ENCODE measurements at regions not wholly inside any gene's neighbourhood (a gene's known extent, or its start where the extent isn't known, plus 50 kb on each side); places are given as distances from the start of the nearest gene placed in this dataset.
A peak's percentile ranks its signal among the peaks of the same experiment; 100 is the strongest.

DNA sequence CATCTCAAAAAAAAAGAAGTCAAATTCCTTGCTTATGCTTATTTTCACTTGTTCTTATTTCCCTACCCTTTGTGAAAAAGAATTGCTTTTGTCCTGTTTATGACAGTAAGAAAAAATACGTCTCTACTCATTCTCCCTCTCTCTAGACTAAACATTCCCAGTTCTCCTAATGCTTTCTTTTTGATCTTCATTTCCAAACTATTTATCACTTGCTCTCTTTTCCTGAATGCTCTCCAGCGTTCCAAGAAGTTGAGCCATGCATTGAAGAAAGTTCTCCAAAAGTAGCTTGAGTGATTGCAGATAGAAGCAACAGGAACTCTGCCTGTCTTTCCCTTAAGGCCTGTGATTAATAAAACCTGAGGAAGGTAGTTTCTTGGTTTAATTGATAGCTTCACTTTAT, 53.1 kb upstream of the TMEM170B start:
- no peak overlapping the region for H2AFZ ChIP-seq (ENCODE audit: low read length)
- no peaks in the 10 kb centered on the region for H3K4me1 ChIP-seq (ENCODE audit: insufficient read depth, low read length)
- H3K27me3 ChIP-seq (ENCODE audit: insufficient read depth, low read length): no peaks in the 10 kb centered on the region
- H3K4me3 ChIP-seq (ENCODE audit: insufficient read depth, low read length): no peak overlapping the region
- no peak overlapping the region for H3K4me2 ChIP-seq (ENCODE audit: insufficient read depth, low read length)
- H4K20me1 ChIP-seq (ENCODE audit: insufficient read depth, low read length): no peaks in the 10 kb centered on the region
- no peak for DNase-seq (ENCODE audit: insufficient read length, low spot score, missing footprints)
- no peaks in the 10 kb centered on the region for H3K9me3 ChIP-seq (ENCODE audit: low read depth, low read length)
- H3K27ac ChIP-seq (ENCODE audit: low read depth, low read length): no peak overlapping the region
- H3K36me3 ChIP-seq (ENCODE audit: insufficient read depth, low read length): no peaks in the 10 kb centered on the region
- no peaks in the 10 kb centered on the region for H3K79me2 ChIP-seq (ENCODE audit: insufficient read depth, low read length)
- TF ChIP-seq, protein P1, sequence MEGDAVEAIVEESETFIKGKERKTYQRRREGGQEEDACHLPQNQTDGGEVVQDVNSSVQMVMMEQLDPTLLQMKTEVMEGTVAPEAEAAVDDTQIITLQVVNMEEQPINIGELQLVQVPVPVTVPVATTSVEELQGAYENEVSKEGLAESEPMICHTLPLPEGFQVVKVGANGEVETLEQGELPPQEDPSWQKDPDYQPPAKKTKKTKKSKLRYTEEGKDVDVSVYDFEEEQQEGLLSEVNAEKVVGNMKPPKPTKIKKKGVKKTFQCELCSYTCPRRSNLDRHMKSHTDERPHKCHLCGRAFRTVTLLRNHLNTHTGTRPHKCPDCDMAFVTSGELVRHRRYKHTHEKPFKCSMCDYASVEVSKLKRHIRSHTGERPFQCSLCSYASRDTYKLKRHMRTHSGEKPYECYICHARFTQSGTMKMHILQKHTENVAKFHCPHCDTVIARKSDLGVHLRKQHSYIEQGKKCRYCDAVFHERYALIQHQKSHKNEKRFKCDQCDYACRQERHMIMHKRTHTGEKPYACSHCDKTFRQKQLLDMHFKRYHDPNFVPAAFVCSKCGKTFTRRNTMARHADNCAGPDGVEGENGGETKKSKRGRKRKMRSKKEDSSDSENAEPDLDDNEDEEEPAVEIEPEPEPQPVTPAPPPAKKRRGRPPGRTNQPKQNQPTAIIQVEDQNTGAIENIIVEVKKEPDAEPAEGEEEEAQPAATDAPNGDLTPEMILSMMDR (IDR thresholded peaks at IDR 0.05; ENCODE audit: extremely low read depth, low read depth, low read length): no peak

DNA sequence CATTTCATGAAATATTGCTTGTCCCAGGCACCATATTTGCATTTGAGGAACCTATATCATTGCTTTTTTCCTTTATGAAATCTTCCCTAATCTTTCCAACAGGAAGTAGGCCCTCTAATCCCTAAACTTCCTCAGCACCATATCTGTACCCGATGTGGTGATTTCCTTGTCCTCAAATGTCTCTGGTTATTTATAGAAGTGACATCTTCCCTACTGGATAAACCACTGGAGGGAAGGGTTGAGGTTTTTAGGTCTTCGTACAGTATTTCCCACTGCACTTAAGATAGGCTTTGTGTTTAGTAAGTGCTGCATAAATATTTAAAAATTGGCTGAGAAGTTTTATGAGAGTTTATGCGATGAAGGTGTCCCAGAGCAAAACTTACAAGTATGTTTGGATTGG, 54.9 kb upstream of the TMEM170B start:
- Histone ChIP-seq H2AFZ (ENCODE audit: low read length) (peak overlapping the region; percentile 58), H4K20me1 (ENCODE audit: insufficient read depth, low read length) (no peaks in the 10 kb centered on the region), H3K79me2 (ENCODE audit: insufficient read depth, low read length) (no peaks in the 10 kb centered on the region), H3K4me1 (ENCODE audit: insufficient read depth, low read length) (no peaks in the 10 kb centered on the region), H3K36me3 (ENCODE audit: insufficient read depth, low read length) (no peaks in the 10 kb centered on the region), H3K4me2 (ENCODE audit: insufficient read depth, low read length) (no peak overlapping the region), H3K9me3 (ENCODE audit: low read depth, low read length) (no peaks in the 10 kb centered on the region), H3K27ac (ENCODE audit: low read depth, low read length) (no peak overlapping the region), H3K4me3 (ENCODE audit: insufficient read depth, low read length) (no peak overlapping the region), H3K27me3 (ENCODE audit: insufficient read depth, low read length) (no peaks in the 10 kb centered on the region)
- DNase-seq (ENCODE audit: insufficient read length, low spot score, missing footprints): no peak
- TF ChIP-seq, protein P1 (IDR thresholded peaks at IDR 0.05; ENCODE audit: extremely low read depth, low read depth, low read length): no peak

DNA sequence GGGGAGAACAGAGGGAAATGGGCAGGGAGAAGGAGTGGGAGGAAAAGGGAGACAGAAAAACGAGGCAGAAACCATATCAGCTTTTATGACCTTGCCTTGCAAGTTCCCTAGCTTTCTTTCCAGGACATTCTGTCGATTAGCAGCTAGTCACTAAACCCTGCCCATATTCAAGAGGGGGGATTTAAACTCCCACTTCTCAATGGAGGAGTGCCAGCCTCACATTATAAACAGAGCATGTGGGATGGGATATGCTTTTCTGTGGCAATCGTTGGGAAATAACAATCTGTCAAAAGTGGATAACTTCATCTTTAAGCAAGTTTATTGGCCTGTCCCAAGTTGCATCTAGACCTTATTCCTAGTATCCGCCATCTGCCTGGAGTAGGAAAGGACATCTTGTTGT, 57.0 kb upstream of the TMEM170B start:
- no peak overlapping the region for H2AFZ ChIP-seq (ENCODE audit: low read length)
- no peak overlapping the region for H3K4me2 ChIP-seq (ENCODE audit: insufficient read depth, low read length)
- H3K36me3 ChIP-seq (ENCODE audit: insufficient read depth, low read length): no peaks in the 10 kb centered on the region
- DNase-seq (ENCODE audit: insufficient read length, low spot score, missing footprints): no peak
- H3K79me2 ChIP-seq (ENCODE audit: insufficient read depth, low read length): no peaks in the 10 kb centered on the region
- H3K4me1 ChIP-seq (ENCODE audit: insufficient read depth, low read length): no peaks in the 10 kb centered on the region
- H4K20me1 ChIP-seq (ENCODE audit: insufficient read depth, low read length): no peaks in the 10 kb centered on the region
- TF ChIP-seq, protein P1 (IDR thresholded peaks at IDR 0.05; ENCODE audit: extremely low read depth, low read depth, low read length): no peak
- no peak overlapping the region for H3K4me3 ChIP-seq (ENCODE audit: insufficient read depth, low read length)
- no peak overlapping the region for H3K27ac ChIP-seq (ENCODE audit: low read depth, low read length)
- no peaks in the 10 kb centered on the region for H3K9me3 ChIP-seq (ENCODE audit: low read depth, low read length)
- H3K27me3 ChIP-seq (ENCODE audit: insufficient read depth, low read length): no peaks in the 10 kb centered on the region

DNA sequence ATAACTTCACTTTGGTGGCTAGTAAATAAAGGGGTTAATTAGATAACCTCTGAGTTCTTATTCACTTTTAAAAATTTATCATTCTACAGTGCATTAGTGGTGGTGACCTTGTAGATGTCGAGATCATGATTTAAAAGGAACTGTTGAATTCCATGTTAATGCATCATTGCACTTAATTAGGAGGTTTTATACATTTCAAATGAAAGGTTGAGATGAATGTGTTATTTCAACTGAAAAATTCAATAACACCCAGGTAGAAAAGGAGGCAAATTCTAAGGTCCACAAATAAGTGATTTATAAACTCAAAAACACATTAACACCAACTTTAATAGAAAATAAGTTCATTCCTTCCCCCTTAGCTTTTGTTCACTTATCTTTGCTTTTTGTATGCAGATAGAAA, 58.3 kb upstream of the TMEM170B start:
- H3K4me1 ChIP-seq (ENCODE audit: insufficient read depth, low read length): no peaks in the 10 kb centered on the region
- H3K4me2 ChIP-seq (ENCODE audit: insufficient read depth, low read length): no peak overlapping the region
- no peaks in the 10 kb centered on the region for H4K20me1 ChIP-seq (ENCODE audit: insufficient read depth, low read length)
- H3K27ac ChIP-seq (ENCODE audit: low read depth, low read length): no peak overlapping the region
- no peaks in the 10 kb centered on the region for H3K79me2 ChIP-seq (ENCODE audit: insufficient read depth, low read length)
- H2AFZ ChIP-seq (ENCODE audit: low read length): no peak overlapping the region
- H3K4me3 ChIP-seq (ENCODE audit: insufficient read depth, low read length): no peak overlapping the region
- H3K36me3 ChIP-seq (ENCODE audit: insufficient read depth, low read length): no peaks in the 10 kb centered on the region
- no peak for DNase-seq (ENCODE audit: insufficient read length, low spot score, missing footprints)
- TF ChIP-seq, protein P1 (IDR thresholded peaks at IDR 0.05; ENCODE audit: extremely low read depth, low read depth, low read length): no peak
- H3K27me3 ChIP-seq (ENCODE audit: insufficient read depth, low read length): no peaks in the 10 kb centered on the region
- no peaks in the 10 kb centered on the region for H3K9me3 ChIP-seq (ENCODE audit: low read depth, low read length)
